ENCODE measurements at regions not wholly inside any gene's neighbourhood (a gene's known extent, or its start where the extent isn't known, plus 50 kb on each side); places are given as distances from the start of the nearest gene placed in this dataset.

DNA sequence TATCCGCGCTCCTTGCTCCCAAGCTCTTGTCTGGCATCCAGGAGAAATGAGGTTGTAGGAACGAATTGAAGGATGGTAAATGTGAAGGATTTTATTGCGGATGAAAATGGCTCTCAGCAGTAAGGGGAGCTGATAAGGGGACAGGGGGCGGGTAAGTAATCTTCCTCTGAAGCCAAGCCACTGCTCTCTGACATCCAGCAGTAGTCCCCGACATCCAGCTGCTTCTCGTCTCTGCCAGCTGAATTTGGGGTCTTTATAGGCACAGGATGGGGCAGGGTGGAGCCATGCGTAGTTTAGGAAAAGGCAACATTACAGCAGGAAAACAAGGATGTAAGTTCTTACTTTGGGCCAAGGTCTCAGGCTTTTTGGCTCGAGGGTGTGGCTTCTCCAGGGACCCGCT lies 1370.1 kb upstream of the RAG2 start:
- Histone ChIP-seq H3K27me3 (ENCODE audit: control insufficient read depth, insufficient read depth, low read length) (no peaks in the 10 kb centered on the region), H3K4me3 (ENCODE audit: low read length) (no peak overlapping the region), H3K36me3 (ENCODE audit: control insufficient read depth, insufficient read depth, low read length) (no peaks in the 10 kb centered on the region), H3K4me1 (ENCODE audit: control insufficient read depth, insufficient read depth, low read length) (no peaks in the 10 kb centered on the region), H3K9ac (ENCODE audit: low read length) (no peak overlapping the region), H3K27ac (ENCODE audit: low read depth, low read length) (no peak overlapping the region)

DNA sequence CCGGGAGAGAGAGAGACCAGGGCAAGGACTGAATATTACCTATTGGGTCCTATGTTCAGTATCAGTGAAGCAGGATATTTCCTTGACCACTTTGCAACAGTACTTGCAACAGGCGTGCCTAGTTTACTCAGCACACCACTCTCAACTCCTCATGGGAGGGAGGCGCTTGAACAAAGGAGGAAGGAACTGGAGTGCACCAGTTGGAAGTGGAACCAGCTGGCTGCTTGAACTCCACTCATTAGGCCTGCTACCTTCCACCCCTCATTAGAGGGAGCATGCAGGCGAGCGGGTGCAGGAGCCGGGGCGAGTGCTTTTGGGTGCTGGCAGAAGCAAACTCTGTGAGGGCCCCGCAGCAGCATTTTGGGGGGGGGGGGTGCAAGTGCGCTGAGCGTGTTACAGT lies 1369.6 kb upstream of the RAG2 start:
- H3K27me3 ChIP-seq (ENCODE audit: control insufficient read depth, insufficient read depth, low read length), result no peaks in the 10 kb centered on the region
- no peaks in the 10 kb centered on the region for H3K36me3 ChIP-seq (ENCODE audit: control insufficient read depth, insufficient read depth, low read length)
- H3K4me1 ChIP-seq (ENCODE audit: control insufficient read depth, insufficient read depth, low read length), result no peaks in the 10 kb centered on the region
- H3K27ac ChIP-seq (ENCODE audit: low read depth, low read length), result no peak overlapping the region
- no peak overlapping the region for H3K9ac ChIP-seq (ENCODE audit: low read length)
- no peak overlapping the region for H3K4me3 ChIP-seq (ENCODE audit: low read length)

DNA sequence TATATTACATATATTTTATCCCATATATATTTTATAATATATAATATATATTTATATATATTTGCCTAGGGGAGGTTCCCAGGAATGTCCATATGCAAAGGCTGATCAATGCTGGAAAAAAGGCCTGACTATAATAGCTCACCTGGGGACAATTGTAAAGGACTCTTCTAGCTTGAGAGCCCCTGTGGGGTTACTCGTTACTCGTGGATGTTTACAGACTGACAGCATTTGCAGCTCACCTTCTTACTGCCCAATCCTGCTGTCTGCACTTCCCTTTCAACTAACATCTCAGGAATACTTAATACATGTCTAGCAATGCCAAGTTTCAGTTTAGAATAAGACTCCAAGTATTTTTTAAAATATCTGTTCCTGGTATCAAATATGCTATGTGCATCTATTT lies 1365.4 kb upstream of the RAG2 start:
- Histone ChIP-seq H3K36me3 (ENCODE audit: control insufficient read depth, insufficient read depth, low read length) (no peaks in the 10 kb centered on the region), H3K4me1 (ENCODE audit: control insufficient read depth, insufficient read depth, low read length) (no peaks in the 10 kb centered on the region), H3K27ac (ENCODE audit: low read depth, low read length) (no peak overlapping the region), H3K27me3 (ENCODE audit: control insufficient read depth, insufficient read depth, low read length) (no peaks in the 10 kb centered on the region), H3K4me3 (ENCODE audit: low read length) (no peak overlapping the region), H3K9ac (ENCODE audit: low read length) (no peak overlapping the region)

DNA sequence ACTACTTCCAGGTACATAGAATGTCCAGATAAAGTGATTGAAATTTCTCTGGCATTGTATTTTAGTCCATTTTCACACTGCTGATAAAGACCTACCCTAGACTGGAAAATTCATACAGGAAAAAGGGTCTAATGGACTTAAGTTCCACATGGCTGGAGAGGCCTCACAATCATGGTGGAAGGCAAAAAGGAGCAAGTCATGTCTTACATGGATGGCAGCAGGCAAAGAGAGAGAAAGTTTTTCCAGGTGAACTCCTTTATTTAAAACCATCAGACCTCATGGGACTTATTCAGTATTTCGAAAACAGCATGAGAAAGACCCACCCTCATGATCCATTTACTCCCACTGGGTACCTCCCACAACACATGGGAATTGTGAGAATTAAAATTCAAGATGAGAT lies 1359.7 kb upstream of the RAG2 start:
- Histone ChIP-seq H3K4me1 (ENCODE audit: control insufficient read depth, insufficient read depth, low read length) (no peaks in the 10 kb centered on the region), H3K36me3 (ENCODE audit: control insufficient read depth, insufficient read depth, low read length) (no peaks in the 10 kb centered on the region)

DNA sequence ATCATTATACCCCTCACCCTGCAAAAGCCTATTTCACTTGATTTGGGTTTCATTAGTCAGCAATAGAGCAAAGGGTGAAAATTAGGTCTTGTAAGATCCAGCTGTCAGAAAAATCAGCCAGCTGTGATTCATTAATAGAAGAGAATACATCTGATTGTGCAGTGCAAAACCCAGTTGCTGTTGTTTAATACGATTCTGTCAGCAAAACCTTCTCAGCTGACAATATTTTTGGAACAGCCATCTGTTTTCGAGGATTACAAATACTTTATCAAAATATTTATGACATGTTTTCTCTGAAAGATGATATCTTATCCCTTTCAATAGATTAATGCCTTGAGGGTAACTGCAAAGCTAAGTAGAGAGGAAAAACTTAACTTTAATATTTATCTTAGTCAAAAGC lies 1354.0 kb upstream of the RAG2 start:
- Histone ChIP-seq H3K36me3 (ENCODE audit: control insufficient read depth, insufficient read depth, low read length) (no peaks in the 10 kb centered on the region), H3K9ac (ENCODE audit: low read length) (no peak overlapping the region), H3K27me3 (ENCODE audit: control insufficient read depth, insufficient read depth, low read length) (no peaks in the 10 kb centered on the region), H3K4me1 (ENCODE audit: control insufficient read depth, insufficient read depth, low read length) (no peaks in the 10 kb centered on the region), H3K27ac (ENCODE audit: low read depth, low read length) (no peak overlapping the region), H3K4me3 (ENCODE audit: low read length) (no peak overlapping the region)

More for the DNA sequence above, 1359.7 kb upstream of the RAG2 start:
- Histone ChIP-seq H3K27ac (ENCODE audit: low read depth, low read length) (no peak overlapping the region), H3K27me3 (ENCODE audit: control insufficient read depth, insufficient read depth, low read length) (no peaks in the 10 kb centered on the region), H3K9ac (ENCODE audit: low read length) (no peak overlapping the region), H3K4me3 (ENCODE audit: low read length) (no peak overlapping the region)

DNA sequence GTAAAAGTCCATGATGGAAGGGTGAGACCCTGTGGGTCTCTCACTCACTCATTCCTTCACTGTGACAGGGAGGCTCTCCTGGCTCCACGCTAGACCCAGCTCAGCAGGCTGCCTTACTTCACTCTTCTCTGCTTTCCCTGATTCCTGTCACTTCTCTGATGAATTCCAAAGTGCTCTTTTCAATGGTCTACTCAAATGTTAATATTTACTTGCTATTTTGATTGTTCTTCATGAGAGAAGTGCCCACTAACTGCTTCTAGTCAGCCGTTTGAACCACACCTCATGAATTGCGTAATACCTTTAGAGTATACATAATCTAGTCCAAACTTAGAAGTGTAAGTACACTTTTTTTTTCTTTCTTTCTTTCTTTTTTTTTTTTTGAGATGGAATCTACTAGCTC lies 1350.2 kb upstream of the RAG2 start:
- Histone ChIP-seq H3K27me3 (ENCODE audit: control insufficient read depth, insufficient read depth, low read length) (no peaks in the 10 kb centered on the region), H3K27ac (ENCODE audit: low read depth, low read length) (no peak overlapping the region), H3K9ac (ENCODE audit: low read length) (no peak overlapping the region), H3K36me3 (ENCODE audit: control insufficient read depth, insufficient read depth, low read length) (no peaks in the 10 kb centered on the region), H3K4me1 (ENCODE audit: control insufficient read depth, insufficient read depth, low read length) (no peaks in the 10 kb centered on the region), H3K4me3 (ENCODE audit: low read length) (no peak overlapping the region)

DNA sequence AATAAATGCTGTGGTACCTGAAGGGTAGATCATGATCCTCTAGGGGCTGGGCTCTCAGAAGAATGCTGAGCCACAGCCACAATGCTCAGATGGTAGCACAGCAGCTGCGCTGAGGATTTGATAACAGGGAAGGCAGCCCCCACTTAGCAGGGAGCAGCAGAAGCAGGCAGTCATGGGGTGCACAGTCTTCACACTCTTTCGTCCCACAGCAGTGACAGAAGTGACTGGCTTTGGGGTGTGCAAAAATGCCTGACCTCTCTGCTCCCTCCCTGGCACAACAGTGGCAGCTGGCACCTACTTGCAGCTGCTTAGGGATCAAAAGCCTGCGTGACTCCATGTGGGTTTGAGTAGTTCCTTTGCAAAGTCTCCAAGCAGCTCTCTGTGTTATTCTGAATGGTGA lies 1349.8 kb upstream of the RAG2 start:
- H3K27me3 ChIP-seq (ENCODE audit: control insufficient read depth, insufficient read depth, low read length), result no peaks in the 10 kb centered on the region
- H3K36me3 ChIP-seq (ENCODE audit: control insufficient read depth, insufficient read depth, low read length), result no peaks in the 10 kb centered on the region
- no peak overlapping the region for H3K27ac ChIP-seq (ENCODE audit: low read depth, low read length)
- no peaks in the 10 kb centered on the region for H3K4me1 ChIP-seq (ENCODE audit: control insufficient read depth, insufficient read depth, low read length)
- H3K4me3 ChIP-seq (ENCODE audit: low read length), result no peak overlapping the region
- no peak overlapping the region for H3K9ac ChIP-seq (ENCODE audit: low read length)

DNA sequence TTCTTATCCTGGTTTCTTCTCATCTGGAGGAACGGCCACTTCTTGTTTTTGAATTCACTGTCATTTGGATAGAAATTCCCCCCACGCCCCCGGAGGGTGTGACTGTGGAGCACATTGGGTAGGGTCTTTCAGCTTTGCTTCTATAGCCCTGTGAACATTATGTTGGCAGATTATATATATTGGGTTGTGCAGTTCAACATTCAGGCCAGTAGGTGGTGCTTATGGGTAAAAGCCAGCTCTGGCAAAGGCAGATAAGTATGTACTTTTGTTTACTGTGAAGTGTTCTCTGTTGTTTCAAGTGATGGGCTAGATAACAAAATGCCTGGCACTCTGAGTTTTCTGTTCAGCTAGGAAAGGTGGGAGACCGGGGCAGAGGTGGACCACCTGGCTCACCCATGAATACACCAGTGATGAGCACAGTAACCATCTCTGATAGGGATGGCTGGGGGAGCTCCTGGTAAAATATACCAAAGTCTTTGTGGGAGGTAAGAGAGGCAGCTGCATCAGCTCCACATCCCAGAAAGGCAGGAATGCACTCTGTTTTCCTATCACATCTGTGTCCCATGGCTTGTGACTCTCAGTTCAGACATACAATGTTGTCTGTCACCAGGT lies 1348.2 kb upstream of the RAG2 start:
- no peaks in the 10 kb centered on the region for H3K27me3 ChIP-seq (ENCODE audit: control insufficient read depth, insufficient read depth, low read length)
- no peak overlapping the region for H3K4me3 ChIP-seq (ENCODE audit: low read length)
- H3K4me1 ChIP-seq (ENCODE audit: control insufficient read depth, insufficient read depth, low read length), result no peaks in the 10 kb centered on the region
- H3K9ac ChIP-seq (ENCODE audit: low read length), result no peak overlapping the region
- H3K36me3 ChIP-seq (ENCODE audit: control insufficient read depth, insufficient read depth, low read length), result no peaks in the 10 kb centered on the region
- H3K27ac ChIP-seq (ENCODE audit: low read depth, low read length), result no peak overlapping the region

DNA sequence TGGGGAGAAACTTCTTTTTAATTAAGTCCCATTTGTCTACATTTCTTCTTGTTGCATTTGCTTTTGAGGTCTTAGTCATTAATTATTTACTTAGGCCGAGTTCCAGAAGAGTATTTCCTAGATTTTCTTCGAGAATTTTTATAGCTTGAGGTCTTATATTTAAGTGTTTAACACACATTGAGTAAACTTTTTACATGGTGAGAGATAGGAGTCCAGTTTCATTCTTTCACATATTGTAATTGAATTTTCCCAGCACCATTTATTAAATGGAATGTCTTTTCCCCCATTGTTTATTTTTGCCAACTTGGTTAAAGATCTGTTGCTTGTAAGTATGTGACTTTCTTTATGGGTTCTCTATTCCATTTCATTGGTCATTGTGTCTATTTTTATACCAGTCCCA lies 1344.0 kb upstream of the RAG2 start:
- H3K9ac ChIP-seq (ENCODE audit: low read length), result no peak overlapping the region
- H3K4me3 ChIP-seq (ENCODE audit: low read length), result no peak overlapping the region
- H3K27ac ChIP-seq (ENCODE audit: low read depth, low read length), result no peak overlapping the region
- no peaks in the 10 kb centered on the region for H3K4me1 ChIP-seq (ENCODE audit: control insufficient read depth, insufficient read depth, low read length)
- no peaks in the 10 kb centered on the region for H3K27me3 ChIP-seq (ENCODE audit: control insufficient read depth, insufficient read depth, low read length)
- no peaks in the 10 kb centered on the region for H3K36me3 ChIP-seq (ENCODE audit: control insufficient read depth, insufficient read depth, low read length)

DNA sequence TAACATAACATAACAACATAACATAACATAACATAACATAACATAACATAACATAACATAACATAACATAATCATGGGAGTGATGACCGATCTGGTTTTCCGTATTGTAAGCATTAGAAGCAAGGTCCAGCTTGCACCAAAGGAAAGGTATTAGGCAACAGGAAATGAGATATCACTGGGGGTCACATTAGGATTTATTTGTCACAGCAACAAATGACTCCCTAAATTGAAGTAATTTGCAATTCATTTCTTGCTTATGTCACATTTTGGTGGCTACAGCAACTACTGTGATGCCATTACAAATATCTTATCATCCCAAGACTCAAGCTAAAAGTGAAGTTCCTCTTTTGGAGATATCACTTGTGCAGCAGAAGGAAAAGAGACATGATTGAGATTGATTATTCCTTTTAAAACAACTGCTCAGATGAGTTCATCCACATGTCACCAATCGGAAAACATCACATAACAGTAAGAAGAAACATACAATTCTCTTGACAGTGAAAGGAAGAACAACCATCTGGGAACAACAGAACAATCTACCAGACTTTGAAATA lies 1331.1 kb upstream of the RAG2 start:
- Histone ChIP-seq H3K27ac (ENCODE audit: low read depth, low read length) (no peak overlapping the region), H3K27me3 (ENCODE audit: control insufficient read depth, insufficient read depth, low read length) (no peaks in the 10 kb centered on the region), H3K9ac (ENCODE audit: low read length) (no peak overlapping the region), H3K4me3 (ENCODE audit: low read length) (no peak overlapping the region), H3K4me1 (ENCODE audit: control insufficient read depth, insufficient read depth, low read length) (no peaks in the 10 kb centered on the region), H3K36me3 (ENCODE audit: control insufficient read depth, insufficient read depth, low read length) (no peaks in the 10 kb centered on the region)

DNA sequence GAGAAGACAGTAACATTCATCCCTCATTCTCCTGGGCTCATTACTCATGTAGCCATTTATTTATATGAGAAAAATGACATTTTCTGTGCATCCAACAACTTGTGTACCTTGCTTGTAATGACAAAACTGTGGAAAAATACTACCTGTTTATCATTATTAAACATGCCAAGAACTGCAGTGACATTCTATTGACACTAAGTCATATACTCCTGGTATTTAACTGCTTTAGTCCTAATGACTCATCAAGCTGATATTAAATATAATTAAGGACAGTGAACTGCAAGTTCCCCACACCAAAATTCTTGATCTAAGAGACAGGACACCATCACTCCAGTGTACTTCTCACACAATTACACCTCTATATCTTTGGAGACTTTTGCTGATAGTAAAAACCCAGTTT lies 1328.7 kb upstream of the RAG2 start:
- Histone ChIP-seq H3K4me1 (ENCODE audit: control insufficient read depth, insufficient read depth, low read length) (no peaks in the 10 kb centered on the region), H3K36me3 (ENCODE audit: control insufficient read depth, insufficient read depth, low read length) (no peaks in the 10 kb centered on the region), H3K27me3 (ENCODE audit: control insufficient read depth, insufficient read depth, low read length) (no peaks in the 10 kb centered on the region), H3K27ac (ENCODE audit: low read depth, low read length) (no peak overlapping the region), H3K4me3 (ENCODE audit: low read length) (no peak overlapping the region), H3K9ac (ENCODE audit: low read length) (no peak overlapping the region)

DNA sequence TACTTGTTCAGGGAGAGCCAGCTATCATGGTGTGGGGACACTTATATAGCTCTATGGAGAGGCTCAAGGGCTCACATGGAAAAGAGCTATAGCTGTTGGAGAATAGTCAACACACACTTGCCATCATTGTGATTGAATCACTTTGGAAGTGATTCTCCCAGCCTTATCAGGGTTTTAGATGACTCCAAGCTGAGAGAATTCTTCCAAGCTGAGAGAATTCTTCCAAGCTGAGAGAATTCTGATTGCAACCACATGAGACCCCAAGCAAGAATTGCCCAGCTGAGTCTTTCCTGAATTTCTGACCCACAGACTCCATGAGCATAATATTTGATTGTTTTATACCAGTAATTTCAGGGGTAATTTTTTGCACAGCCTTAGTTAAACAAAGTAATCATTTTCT lies 1318.3 kb upstream of the RAG2 start:
- Histone ChIP-seq H3K27ac (ENCODE audit: low read depth, low read length) (no peak overlapping the region), H3K4me1 (ENCODE audit: control insufficient read depth, insufficient read depth, low read length) (no peaks in the 10 kb centered on the region), H3K4me3 (ENCODE audit: low read length) (no peak overlapping the region), H3K9ac (ENCODE audit: low read length) (no peak overlapping the region), H3K36me3 (ENCODE audit: control insufficient read depth, insufficient read depth, low read length) (no peaks in the 10 kb centered on the region), H3K27me3 (ENCODE audit: control insufficient read depth, insufficient read depth, low read length) (no peaks in the 10 kb centered on the region)

DNA sequence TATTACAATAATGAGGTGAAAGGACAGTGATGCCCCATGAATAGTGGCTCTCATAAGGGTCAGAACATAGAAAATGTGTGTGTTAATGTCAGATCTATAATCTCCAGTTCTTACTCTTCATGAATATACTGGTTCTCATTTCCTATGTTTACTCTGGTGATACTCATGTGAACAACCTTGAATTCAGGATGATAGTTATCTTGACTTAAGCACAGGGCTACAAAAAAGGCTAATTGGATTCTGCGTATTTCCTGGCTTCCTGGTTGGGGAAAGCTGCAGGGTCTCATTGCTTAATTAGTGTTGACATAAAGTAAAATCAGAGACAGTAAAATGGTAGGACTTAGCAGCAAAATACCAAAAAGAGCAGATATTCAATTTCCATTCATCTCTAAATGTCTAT lies 1316.8 kb upstream of the RAG2 start:
- Histone ChIP-seq H3K4me1 (ENCODE audit: control insufficient read depth, insufficient read depth, low read length) (no peaks in the 10 kb centered on the region), H3K27ac (ENCODE audit: low read depth, low read length) (no peak overlapping the region), H3K36me3 (ENCODE audit: control insufficient read depth, insufficient read depth, low read length) (no peaks in the 10 kb centered on the region), H3K9ac (ENCODE audit: low read length) (no peak overlapping the region), H3K27me3 (ENCODE audit: control insufficient read depth, insufficient read depth, low read length) (no peaks in the 10 kb centered on the region), H3K4me3 (ENCODE audit: low read length) (no peak overlapping the region)
